GM12872 (cell line): ENCODE measurements at regions not wholly inside any gene's neighbourhood (a gene's known extent, or its start where the extent isn't known, plus 50 kb on each side); places are given as distances from the start of the nearest gene placed in this dataset.

ENCODE experiments used
- TF ChIP-seq, protein P1 (sequence below): IDR thresholded peaks from 3 replicates; pipeline ENCODE4 v1.5.1; 2011; ENCODE audit warnings: low read depth, mild to moderate bottlenecking, low read length, moderate library complexity; ENCODE audit not compliant: insufficient read depth

GRCh38 chrX:39777623-39778025, 320.1 kb downstream of the BCOR start:
- TF ChIP-seq, protein P1, sequence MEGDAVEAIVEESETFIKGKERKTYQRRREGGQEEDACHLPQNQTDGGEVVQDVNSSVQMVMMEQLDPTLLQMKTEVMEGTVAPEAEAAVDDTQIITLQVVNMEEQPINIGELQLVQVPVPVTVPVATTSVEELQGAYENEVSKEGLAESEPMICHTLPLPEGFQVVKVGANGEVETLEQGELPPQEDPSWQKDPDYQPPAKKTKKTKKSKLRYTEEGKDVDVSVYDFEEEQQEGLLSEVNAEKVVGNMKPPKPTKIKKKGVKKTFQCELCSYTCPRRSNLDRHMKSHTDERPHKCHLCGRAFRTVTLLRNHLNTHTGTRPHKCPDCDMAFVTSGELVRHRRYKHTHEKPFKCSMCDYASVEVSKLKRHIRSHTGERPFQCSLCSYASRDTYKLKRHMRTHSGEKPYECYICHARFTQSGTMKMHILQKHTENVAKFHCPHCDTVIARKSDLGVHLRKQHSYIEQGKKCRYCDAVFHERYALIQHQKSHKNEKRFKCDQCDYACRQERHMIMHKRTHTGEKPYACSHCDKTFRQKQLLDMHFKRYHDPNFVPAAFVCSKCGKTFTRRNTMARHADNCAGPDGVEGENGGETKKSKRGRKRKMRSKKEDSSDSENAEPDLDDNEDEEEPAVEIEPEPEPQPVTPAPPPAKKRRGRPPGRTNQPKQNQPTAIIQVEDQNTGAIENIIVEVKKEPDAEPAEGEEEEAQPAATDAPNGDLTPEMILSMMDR, result no peak

DNA sequence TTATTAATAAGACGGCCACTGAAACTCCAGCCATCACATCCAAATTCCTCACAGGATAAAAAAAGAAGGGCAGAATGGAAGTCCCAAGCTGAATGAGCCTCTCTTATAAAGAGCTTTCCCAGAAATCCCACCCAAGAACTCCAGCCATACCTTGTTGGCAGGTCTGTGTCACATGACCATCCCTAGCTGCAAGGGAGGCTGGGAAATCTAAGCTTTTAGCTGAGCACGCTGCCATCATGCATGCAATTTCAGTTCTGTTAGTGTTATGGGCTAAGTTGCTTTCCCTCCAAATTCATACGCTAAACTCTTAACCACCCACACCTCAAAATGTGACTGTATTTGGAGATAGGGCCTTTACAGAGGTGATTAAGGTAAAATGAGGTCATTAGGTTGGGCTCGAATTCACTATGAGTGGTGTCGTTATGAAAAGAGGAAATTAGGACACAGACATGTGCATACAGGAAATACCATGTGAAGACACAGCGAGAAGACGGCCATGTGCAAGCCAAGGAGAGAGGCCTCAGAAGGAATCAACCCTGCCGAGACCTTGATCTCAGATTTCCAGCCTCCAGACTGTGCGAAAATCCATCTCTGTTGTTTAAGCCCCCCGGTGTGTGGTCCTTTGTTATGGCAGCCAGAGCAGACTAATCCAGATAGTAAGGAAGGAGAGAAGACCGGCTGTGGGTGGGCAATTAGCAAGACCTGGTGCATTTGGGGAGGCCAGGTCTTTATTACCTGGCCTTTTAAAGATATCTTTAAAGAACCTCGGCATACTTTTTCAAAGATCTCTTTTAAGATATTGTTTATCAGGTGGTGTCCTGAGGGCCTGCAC, 317.6 kb downstream of the BCOR start:
- TF ChIP-seq, protein P1, result no peak

DNA sequence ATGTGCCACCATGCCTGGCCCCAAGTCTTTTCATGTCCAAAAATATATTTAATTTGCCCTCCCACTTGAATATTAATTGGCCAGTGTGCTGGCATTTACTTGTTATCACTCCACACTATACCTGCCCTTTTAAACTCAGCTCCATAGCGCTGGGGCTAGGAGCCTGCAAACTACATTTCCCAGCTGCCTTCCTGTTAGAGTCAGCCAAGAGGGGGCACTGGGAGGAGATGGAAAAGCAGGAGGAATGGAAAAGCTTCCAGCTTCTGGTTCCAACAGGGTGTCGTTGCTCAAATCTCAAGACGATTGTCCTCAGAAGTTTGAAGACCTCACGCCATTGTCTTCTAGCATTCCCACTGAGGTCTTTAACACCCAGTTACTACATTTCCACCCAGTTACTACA, 315.5 kb downstream of the BCOR start:
- TF ChIP-seq, protein P1, result no peak

- TF ChIP-seq, protein P1, result no peak
Observed at GRCh38 chrX:39787999-39788398, 309.8 kb downstream of the BCOR start.

DNA sequence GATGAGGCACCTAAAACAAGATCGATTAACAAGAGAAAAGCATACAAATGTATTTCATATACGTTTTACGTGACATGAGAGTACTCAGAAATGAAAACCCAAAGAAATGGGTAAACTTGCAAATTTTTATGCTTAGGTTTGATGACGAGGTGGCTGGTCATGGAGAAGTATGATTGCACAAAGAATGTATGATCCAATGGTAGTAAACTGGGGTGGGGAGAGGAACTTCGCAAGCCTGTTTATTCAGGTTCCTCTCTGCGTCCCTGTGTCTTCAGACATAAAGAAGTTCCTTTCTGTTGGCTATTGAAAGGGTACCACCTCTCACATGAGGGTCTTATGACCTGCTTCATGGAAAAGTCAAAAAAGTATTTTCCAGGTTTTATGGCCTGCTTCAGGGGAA, 309.2 kb downstream of the BCOR start:
- TF ChIP-seq, protein P1, result no peak

- TF ChIP-seq, protein P1, result no peak
Observed at GRCh38 chrX:39791691-39792090, 306.1 kb downstream of the BCOR start.

DNA sequence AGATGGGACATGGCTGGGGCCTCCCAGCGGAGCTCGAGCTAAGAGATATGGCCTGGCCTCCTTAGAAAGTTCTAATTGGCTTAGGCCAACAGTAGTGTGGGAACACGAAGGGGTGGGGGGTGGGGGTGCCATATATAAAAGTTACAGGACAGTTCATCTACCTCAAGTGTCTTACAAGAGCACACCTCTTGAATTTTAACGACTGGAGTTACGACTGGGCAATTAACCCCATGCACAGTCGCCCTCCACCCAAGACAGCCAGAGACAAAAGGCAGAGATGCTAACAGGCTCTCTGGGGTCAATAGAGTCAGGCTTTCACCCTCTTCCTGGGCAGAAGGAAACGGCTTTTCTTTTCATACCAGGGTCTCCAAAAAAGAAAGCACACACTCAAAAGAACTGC, 302.2 kb downstream of the BCOR start:
- TF ChIP-seq, protein P1, result no peak
